ENCODE measurements at regions not wholly inside any gene's neighbourhood (a gene's known extent, or its start where the extent isn't known, plus 50 kb on each side); places are given as distances from the start of the nearest gene placed in this dataset.
"Not testable (repeated sequence)": the region's sequence is repeated elsewhere in the genome, so short reads cannot be mapped to it uniquely, and the experiment has no call there.

DNA sequence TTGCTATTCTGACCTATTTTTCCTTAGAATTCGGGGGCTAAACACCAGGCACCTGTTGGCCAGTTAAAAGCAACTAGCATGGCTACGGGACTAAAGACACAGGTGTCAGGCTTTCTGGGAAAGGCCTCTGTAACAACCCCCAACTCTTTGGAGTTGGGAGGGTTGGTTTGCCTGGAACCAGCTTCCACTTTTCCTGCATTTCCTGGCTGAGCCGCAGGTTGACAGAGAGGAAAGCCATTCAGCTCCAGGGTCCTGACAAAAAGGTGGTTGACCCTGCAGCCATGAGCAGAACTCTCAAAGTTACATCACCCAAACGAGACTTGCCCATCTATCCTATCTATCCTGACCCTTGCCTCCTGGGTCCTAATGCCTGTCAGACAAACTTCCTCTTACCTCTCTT is 375.4 kb upstream of the SFSWAP start (continued):
- TF ChIP-seq L3MBTL2 (IDR thresholded peaks at IDR 0.05) = 0 out of 2 replicates have a peak, but pooled peaks have one; percentile 16
- no peak for TF ChIP-seq HEY1 (CRISPR knock-in tag; IDR thresholded peaks at IDR 0.05; ENCODE audit: borderline replicate concordance)
- peak; percentile 42; the same call in 1 of the 2 replicates for TF ChIP-seq SMAD4 (CRISPR knock-in tag; conservative IDR thresholded peaks at IDR 0.05)
- TF ChIP-seq, protein P1, sequence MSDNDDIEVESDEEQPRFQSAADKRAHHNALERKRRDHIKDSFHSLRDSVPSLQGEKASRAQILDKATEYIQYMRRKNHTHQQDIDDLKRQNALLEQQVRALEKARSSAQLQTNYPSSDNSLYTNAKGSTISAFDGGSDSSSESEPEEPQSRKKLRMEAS (CRISPR knock-in tag; IDR thresholded peaks at IDR 0.05) = no peak
- TF ChIP-seq, protein P2, sequence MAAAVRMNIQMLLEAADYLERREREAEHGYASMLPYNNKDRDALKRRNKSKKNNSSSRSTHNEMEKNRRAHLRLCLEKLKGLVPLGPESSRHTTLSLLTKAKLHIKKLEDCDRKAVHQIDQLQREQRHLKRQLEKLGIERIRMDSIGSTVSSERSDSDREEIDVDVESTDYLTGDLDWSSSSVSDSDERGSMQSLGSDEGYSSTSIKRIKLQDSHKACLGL (CRISPR knock-in tag; IDR thresholded peaks at IDR 0.05; ENCODE audit: borderline replicate concordance, poor library complexity, severe bottlenecking) = no peak
- no peak for TF ChIP-seq NR2C1 (IDR thresholded peaks at IDR 0.05)
- TF ChIP-seq NR2C1 (tag; IDR thresholded peaks at IDR 0.05) = 0 out of 2 replicates have a peak, but pooled peaks have one; percentile 28
- TF ChIP-seq TOE1 (IDR thresholded peaks at IDR 0.05; ENCODE audit: borderline replicate concordance) = 0 out of 2 replicates have a peak, but pooled peaks have one; percentile 24
- TF ChIP-seq TOE1 (CRISPR knock-in tag; IDR thresholded peaks at IDR 0.05; ENCODE audit: borderline replicate concordance, low read depth) = no peak
- peak; percentile 33; the same call in 1 of the 2 replicates for TF ChIP-seq ATF3 (IDR thresholded peaks at IDR 0.05)
- TF ChIP-seq ATF3 (CRISPR knock-in tag; conservative IDR thresholded peaks at IDR 0.05) = no peak
- peak; percentile 36; the same call in 1 of the 2 replicates for TF ChIP-seq CEBPG (CRISPR knock-in tag; IDR thresholded peaks at IDR 0.05)
- peak in 1 of 2 experiments; percentile 44; a peak in 1 of 4 replicates for TF ChIP-seq CEBPG (tag; conservative IDR thresholded peaks at IDR 0.05 in 1 of 2, IDR thresholded peaks at IDR 0.05 in 1 of 2)

DNA sequence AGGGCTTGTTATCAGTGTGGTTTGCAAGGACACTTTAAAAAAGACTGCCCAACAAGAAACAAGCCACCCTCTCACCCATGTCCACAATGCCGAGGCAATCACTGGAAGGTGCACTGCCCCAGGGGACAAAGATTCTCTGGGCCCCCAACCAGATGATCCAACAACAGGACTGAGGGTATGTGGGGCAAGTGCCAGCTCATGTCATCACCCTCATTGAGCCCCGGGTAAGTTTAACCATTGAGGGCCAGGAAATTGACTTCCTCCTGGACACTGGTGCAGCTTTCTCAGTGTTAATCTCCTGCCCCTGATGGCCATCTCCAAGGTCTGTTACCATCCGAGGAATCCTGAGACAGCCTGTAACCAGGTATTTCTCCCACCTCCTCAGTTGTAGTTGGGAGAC is 373.0 kb upstream of the SFSWAP start:
- POLR2A ChIA-PET = interaction anchor here (0.6 kb wide), 1 partner anchor 670 kb away, joined by 3 read pairs; no protein-coding TSS in a partner anchor
- H4K20me1 ChIP-seq (replicated peaks; ENCODE audit: control insufficient read depth, insufficient read depth, low read length); H3K27me3 ChIP-seq (ENCODE audit: control insufficient read depth in 2 of 2, insufficient read depth in 2 of 2, low read length in 2 of 2); in situ Hi-C loops (cut with MboI); H3K4me3 ChIP-seq; H3K79me2 ChIP-seq (ENCODE audit: control insufficient read depth, insufficient read depth, low read length); intact Hi-C loops (cut with micrococcal nuclease); H3K9ac ChIP-seq (ENCODE audit: insufficient read depth in 1 of 2, low read depth in 2 of 2, low read length in 2 of 2); ATAC-seq; FAIRE-seq; H2AFZ ChIP-seq (ENCODE audit: low read depth, low read length); H3K9me1 ChIP-seq (ENCODE audit: control insufficient read depth, insufficient read depth, low read length); H3K4me2 ChIP-seq (ENCODE audit: insufficient read depth, low read length); BruUV-seq (replicated peaks); H3K4me1 ChIP-seq (replicated peaks in 1 of 2; ENCODE audit: control insufficient read depth in 2 of 2, insufficient read depth in 2 of 2, low read length in 2 of 2); H3K27ac ChIP-seq (ENCODE audit: extremely low read depth, low read depth, low read length); H3K36me3 ChIP-seq (ENCODE audit: control insufficient read depth, insufficient read depth, low read length); H3K9me3 ChIP-seq (replicated peaks; ENCODE audit: control insufficient read depth, insufficient read depth, low read depth, low read length); CTCF ChIA-PET (ENCODE audit: low intra/inter-chr PET ratio); DNase-seq (ENCODE audit: extremely low read depth in 1 of 4, low spot score in 3 of 4): not testable (repeated sequence)
- 16% methylated on average over 2 of the region's 3 CpGs for WGBS (ENCODE audit: insufficient coverage, low coverage, missing lambda C conversion rate)
